Neuronal stem cell (in vitro differentiated cells): ENCODE measurements at regions not wholly inside any gene's neighbourhood (a gene's known extent, or its start where the extent isn't known, plus 50 kb on each side); places are given as distances from the start of the nearest gene placed in this dataset.

Experiments
- DNase-seq: peaks from one replicate; pipeline ENCODE4 v3.0.0-alpha.2; 2013; ENCODE audit warnings: low spot score
- H2AFZ ChIP-seq: one replicate; pipeline ENCODE4 v1.6.1; 2013; ENCODE audit warnings: mild to moderate bottlenecking, low read length, inconsistent platforms
- H2AK5ac ChIP-seq: 2 replicates; pipeline ENCODE4 v1.6.1; 2013; ENCODE audit warnings: low read depth, mild to moderate bottlenecking, inconsistent platforms, low read length, moderate library complexity, mixed read lengths
- H2BK120ac ChIP-seq: 2 replicates; pipeline ENCODE4 v1.6.1; 2013; ENCODE audit warnings: low read depth, mild to moderate bottlenecking, inconsistent platforms, low read length, moderate library complexity, mixed read lengths
- H2BK12ac ChIP-seq: one replicate; pipeline ENCODE4 v1.6.1; 2013; ENCODE audit warnings: low read length, inconsistent platforms
- H2BK15ac ChIP-seq: 2 replicates; pipeline ENCODE4 v1.6.1; 2013; ENCODE audit warnings: mild to moderate bottlenecking, low read length, inconsistent platforms, mixed read lengths
- H2BK5ac ChIP-seq: one replicate; pipeline ENCODE4 v1.6.1; 2013; ENCODE audit warnings: inconsistent platforms, mild to moderate bottlenecking, low read length, moderate library complexity
- H3K14ac ChIP-seq: one replicate; pipeline ENCODE4 v1.6.1; 2013; ENCODE audit warnings: low read length, inconsistent platforms
- H3K18ac ChIP-seq: 2 replicates; pipeline ENCODE4 v1.6.1; 2013; ENCODE audit warnings: low read length, inconsistent platforms
- H3K23ac ChIP-seq: 2 replicates; pipeline ENCODE4 v1.6.1; 2013; ENCODE audit warnings: low read depth, mild to moderate bottlenecking, mixed read lengths, low read length, inconsistent platforms; ENCODE audit not compliant: poor library complexity
- H3K27ac ChIP-seq: replicated peaks from 3 replicates; pipeline ENCODE4 v1.5.1; 2013; ENCODE audit warnings: low read length, inconsistent platforms
- H3K27me3 ChIP-seq, 3 experiments: 2 replicates each; pipeline ENCODE4 v1.6.1; 2013; ENCODE audit warnings: low read length in 3 of 3, mild to moderate bottlenecking in 2 of 3, inconsistent platforms in 1 of 3, low read depth in 1 of 3, mixed read lengths in 1 of 3, moderate library complexity in 1 of 3; ENCODE audit not compliant: control insufficient read depth in 3 of 3, insufficient read depth in 3 of 3
- H3K36me3 ChIP-seq, 2 donors: replicated peaks in 1 of 2; 2 replicates each; pipeline ENCODE4 v1.6.1; 2013; ENCODE audit warnings: low read length in 2 of 2; ENCODE audit not compliant: control insufficient read depth in 2 of 2, insufficient read depth in 2 of 2
- H3K4ac ChIP-seq: 2 replicates; pipeline ENCODE4 v1.6.1; 2013; ENCODE audit warnings: inconsistent platforms, mild to moderate bottlenecking, low read length, moderate library complexity
- H3K4me1 ChIP-seq, 2 donors: 1 replicate in 1 of 2; 2 replicates in 1 of 2; pipeline ENCODE4 v1.6.1; 2013; ENCODE audit warnings: low read length in 2 of 2, low read depth in 1 of 2; ENCODE audit not compliant: control insufficient read depth in 2 of 2, insufficient read depth in 1 of 2
- H3K4me2 ChIP-seq: one replicate; pipeline ENCODE4 v1.6.1; 2013; ENCODE audit warnings: mild to moderate bottlenecking, low read length, inconsistent platforms; ENCODE audit not compliant: insufficient read depth, poor library complexity, severe bottlenecking
- H3K4me3 ChIP-seq, 2 donors: 2 replicates each; pipeline ENCODE4 v1.5.1; 2013; ENCODE audit warnings: low read length in 2 of 2, mild to moderate bottlenecking in 2 of 2, inconsistent platforms in 1 of 2, moderate library complexity in 1 of 2
- H3K79me1 ChIP-seq: one replicate; pipeline ENCODE4 v1.6.1; 2013; ENCODE audit warnings: low read depth, mild to moderate bottlenecking, inconsistent platforms, low read length, moderate library complexity
- H3K9ac ChIP-seq: one replicate; pipeline ENCODE4 v1.6.1; 2013; ENCODE audit warnings: mild to moderate bottlenecking, low read depth, low read length, inconsistent platforms; ENCODE audit not compliant: poor library complexity
- H3K9me3 ChIP-seq, 2 donors: replicated peaks in 1 of 2; 2 replicates each; pipeline versions ENCODE3 to v1.6.1; 2013; ENCODE audit warnings: low read length in 2 of 2, mild to moderate bottlenecking in 2 of 2, inconsistent platforms in 1 of 2, low read depth in 1 of 2, mixed read lengths in 1 of 2, moderate library complexity in 1 of 2; ENCODE audit not compliant: control insufficient read depth in 2 of 2, insufficient read depth in 1 of 2
- H4K8ac ChIP-seq: one replicate; pipeline ENCODE4 v1.6.1; 2013; ENCODE audit warnings: low read depth, mild to moderate bottlenecking, inconsistent platforms, low read length, moderate library complexity
- H4K91ac ChIP-seq: one replicate; pipeline ENCODE4 v1.6.1; 2013; ENCODE audit warnings: low read length, low read depth, mild to moderate bottlenecking, inconsistent platforms; ENCODE audit not compliant: poor library complexity
- WGBS, 2 donors: extraction: QIAGEN DNeasy Blood & Tissue Kit; methylation state at CpG; one replicate each; pipeline ENCODE4 v1.1.7; 2013; ENCODE audit warnings: missing lambda C conversion rate in 2 of 2, mixed read lengths in 1 of 2; ENCODE audit not compliant: insufficient read length in 2 of 2, insufficient replicate concordance in 1 of 2; ENCODE audit errors: extremely low coverage in 2 of 2; 5-methylcytosine and 5-hydroxymethylcytosine counted together

- no peaks in the 10 kb centered on the region for H3K79me1 ChIP-seq
- H3K9me3 ChIP-seq: no peaks in the 10 kb centered on the region
- no peak overlapping the region for H2AK5ac ChIP-seq
- no peak overlapping the region for H3K23ac ChIP-seq
- no peak overlapping the region for H2BK12ac ChIP-seq
- H3K36me3 ChIP-seq: no peaks in the 10 kb centered on the region
- no peak overlapping the region for H3K4me3 ChIP-seq
- H3K9ac ChIP-seq: no peak overlapping the region
- no peak overlapping the region for H3K27ac ChIP-seq
- H3K4me1 ChIP-seq: peaks cover 0 to 16% of the 10 kb centered on the region in 2 donors
- H3K14ac ChIP-seq: no peak overlapping the region
- H2BK5ac ChIP-seq: no peak overlapping the region
- no peak for DNase-seq
- WGBS, 2 donors: no CpG with 5 or more reads among the region's 6 CpGs
- H3K27me3 ChIP-seq: no peaks in the 10 kb centered on the region
- no peak overlapping the region for H2AFZ ChIP-seq
- H2BK15ac ChIP-seq: no peak overlapping the region
- peak overlapping the region; percentile 5 for H3K18ac ChIP-seq
- H3K4me2 ChIP-seq: no peak overlapping the region
- no peak overlapping the region for H4K91ac ChIP-seq
- no peak overlapping the region for H4K8ac ChIP-seq
- H2BK120ac ChIP-seq: no peak overlapping the region
- no peak overlapping the region for H3K4ac ChIP-seq
Observed at GRCh38 chr6:6810727-6811126, 222.2 kb downstream of the LY86 start.

GRCh38 chr6:6811128-6812009, 222.8 kb downstream of the LY86 start:
- no peak overlapping the region for H2AK5ac ChIP-seq
- H3K9ac ChIP-seq: no peak overlapping the region
- H3K14ac ChIP-seq: no peak overlapping the region
- H2BK120ac ChIP-seq: no peak overlapping the region
- peaks cover 0 to 15% of the 10 kb centered on the region in 2 donors for H3K4me1 ChIP-seq
- no CpG with 5 or more reads among the region's 16 CpGs for WGBS, 2 donors
- H3K9me3 ChIP-seq: no peaks in the 10 kb centered on the region
- DNase-seq: no peak
- no peak overlapping the region for H3K4ac ChIP-seq
- H4K8ac ChIP-seq: no peak overlapping the region
- no peak overlapping the region for H2BK15ac ChIP-seq
- H2AFZ ChIP-seq: no peak overlapping the region
- H3K79me1 ChIP-seq: no peaks in the 10 kb centered on the region
- no peak overlapping the region for H3K23ac ChIP-seq
- H3K36me3 ChIP-seq: no peaks in the 10 kb centered on the region
- H3K27me3 ChIP-seq: no peaks in the 10 kb centered on the region
- H3K18ac ChIP-seq: no peak overlapping the region
- no peak overlapping the region for H3K4me3 ChIP-seq
- H4K91ac ChIP-seq: no peak overlapping the region
- no peak overlapping the region for H2BK12ac ChIP-seq
- H3K27ac ChIP-seq: no peak overlapping the region
- no peak overlapping the region for H2BK5ac ChIP-seq
- H3K4me2 ChIP-seq: peak overlapping the region; percentile 18

GRCh38 chr6:6812427-6812826, 223.9 kb downstream of the LY86 start:
- H3K9me3 ChIP-seq: no peaks in the 10 kb centered on the region
- H3K4ac ChIP-seq: no peak overlapping the region
- no peak overlapping the region for H3K23ac ChIP-seq
- no peak overlapping the region for H3K4me3 ChIP-seq
- no peak overlapping the region for H2AFZ ChIP-seq
- H2BK120ac ChIP-seq: no peak overlapping the region
- H3K4me1 ChIP-seq: peaks cover 0 to 13% of the 10 kb centered on the region in 2 donors
- H3K27me3 ChIP-seq: no peaks in the 10 kb centered on the region
- H3K18ac ChIP-seq: no peak overlapping the region
- no peak overlapping the region for H3K27ac ChIP-seq
- H3K4me2 ChIP-seq: no peak overlapping the region
- no peak overlapping the region for H3K9ac ChIP-seq
- no peaks in the 10 kb centered on the region for H3K36me3 ChIP-seq
- no peak overlapping the region for H2AK5ac ChIP-seq
- H3K14ac ChIP-seq: no peak overlapping the region
- H4K91ac ChIP-seq: no peak overlapping the region
- H4K8ac ChIP-seq: no peak overlapping the region
- no peak for DNase-seq
- no CpG with 5 or more reads among the region's 2 CpGs for WGBS, 2 donors
- no peaks in the 10 kb centered on the region for H3K79me1 ChIP-seq
- no peak overlapping the region for H2BK12ac ChIP-seq
- no peak overlapping the region for H2BK15ac ChIP-seq
- no peak overlapping the region for H2BK5ac ChIP-seq

- no peak overlapping the region for H3K9ac ChIP-seq
- no peak overlapping the region for H2AFZ ChIP-seq
- H3K18ac ChIP-seq: no peak overlapping the region
- H4K91ac ChIP-seq: no peak overlapping the region
- no CpG with 5 or more reads among the region's 5 CpGs for WGBS, 2 donors
- no peak overlapping the region for H2BK15ac ChIP-seq
- H3K4me1 ChIP-seq: peaks cover 0 to 18% of the 10 kb centered on the region in 2 donors
- H3K9me3 ChIP-seq: no peaks in the 10 kb centered on the region
- no peak overlapping the region for H2AK5ac ChIP-seq
- no peak overlapping the region for H3K4me2 ChIP-seq
- no peaks in the 10 kb centered on the region for H3K27me3 ChIP-seq
- H3K27ac ChIP-seq: no peak overlapping the region
- H2BK5ac ChIP-seq: no peak overlapping the region
- H3K4me3 ChIP-seq: no peak overlapping the region
- no peak overlapping the region for H4K8ac ChIP-seq
- H3K79me1 ChIP-seq: no peaks in the 10 kb centered on the region
- H3K23ac ChIP-seq: no peak overlapping the region
- H3K36me3 ChIP-seq: no peaks in the 10 kb centered on the region
- H3K4ac ChIP-seq: no peak overlapping the region
- no peak overlapping the region for H2BK12ac ChIP-seq
- no peak for DNase-seq
- H2BK120ac ChIP-seq: no peak overlapping the region
- H3K14ac ChIP-seq: no peak overlapping the region
Observed at GRCh38 chr6:6815732-6816131, 227.2 kb downstream of the LY86 start.
